GM12875 (cell line): ENCODE measurements at regions not wholly inside any gene's neighbourhood (a gene's known extent, or its start where the extent isn't known, plus 50 kb on each side); places are given as distances from the start of the nearest gene placed in this dataset.

Experiments
- H3K4me3 ChIP-seq: one replicate; pipeline ENCODE4 v1.5.1; 2011; ENCODE audit warnings: low read depth, low read length, control low read depth
- TF ChIP-seq, protein P1 (sequence below): IDR thresholded peaks from 2 replicates; pipeline ENCODE4 v1.5.1; 2011; ENCODE audit warnings: low read depth, mild to moderate bottlenecking, control low read depth, inconsistent platforms, low read length, moderate library complexity, borderline replicate concordance; ENCODE audit not compliant: insufficient read depth

DNA sequence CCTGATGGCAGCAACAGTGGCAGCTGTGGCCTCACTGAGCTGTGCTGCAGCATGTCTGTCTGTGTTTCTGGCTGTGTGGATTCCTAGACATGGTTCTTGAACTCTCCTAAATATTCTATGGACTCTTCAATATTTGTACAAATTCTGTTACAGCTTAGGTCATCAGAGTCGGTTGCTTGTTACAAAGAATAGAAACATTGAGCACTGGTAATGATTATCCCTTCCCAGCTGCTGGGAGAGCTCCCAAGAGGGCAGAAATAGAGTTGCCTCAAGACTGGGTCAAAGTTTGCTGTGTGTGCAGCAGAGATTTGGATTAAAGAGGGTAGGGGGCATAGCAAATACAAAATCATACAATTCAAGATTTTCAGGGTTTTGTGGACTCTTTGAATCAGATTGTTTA is 337.1 kb upstream of the AKR1E2 start:
- TF ChIP-seq, protein P1, sequence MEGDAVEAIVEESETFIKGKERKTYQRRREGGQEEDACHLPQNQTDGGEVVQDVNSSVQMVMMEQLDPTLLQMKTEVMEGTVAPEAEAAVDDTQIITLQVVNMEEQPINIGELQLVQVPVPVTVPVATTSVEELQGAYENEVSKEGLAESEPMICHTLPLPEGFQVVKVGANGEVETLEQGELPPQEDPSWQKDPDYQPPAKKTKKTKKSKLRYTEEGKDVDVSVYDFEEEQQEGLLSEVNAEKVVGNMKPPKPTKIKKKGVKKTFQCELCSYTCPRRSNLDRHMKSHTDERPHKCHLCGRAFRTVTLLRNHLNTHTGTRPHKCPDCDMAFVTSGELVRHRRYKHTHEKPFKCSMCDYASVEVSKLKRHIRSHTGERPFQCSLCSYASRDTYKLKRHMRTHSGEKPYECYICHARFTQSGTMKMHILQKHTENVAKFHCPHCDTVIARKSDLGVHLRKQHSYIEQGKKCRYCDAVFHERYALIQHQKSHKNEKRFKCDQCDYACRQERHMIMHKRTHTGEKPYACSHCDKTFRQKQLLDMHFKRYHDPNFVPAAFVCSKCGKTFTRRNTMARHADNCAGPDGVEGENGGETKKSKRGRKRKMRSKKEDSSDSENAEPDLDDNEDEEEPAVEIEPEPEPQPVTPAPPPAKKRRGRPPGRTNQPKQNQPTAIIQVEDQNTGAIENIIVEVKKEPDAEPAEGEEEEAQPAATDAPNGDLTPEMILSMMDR, result no peak
- H3K4me3 ChIP-seq, result no peak overlapping the region

DNA sequence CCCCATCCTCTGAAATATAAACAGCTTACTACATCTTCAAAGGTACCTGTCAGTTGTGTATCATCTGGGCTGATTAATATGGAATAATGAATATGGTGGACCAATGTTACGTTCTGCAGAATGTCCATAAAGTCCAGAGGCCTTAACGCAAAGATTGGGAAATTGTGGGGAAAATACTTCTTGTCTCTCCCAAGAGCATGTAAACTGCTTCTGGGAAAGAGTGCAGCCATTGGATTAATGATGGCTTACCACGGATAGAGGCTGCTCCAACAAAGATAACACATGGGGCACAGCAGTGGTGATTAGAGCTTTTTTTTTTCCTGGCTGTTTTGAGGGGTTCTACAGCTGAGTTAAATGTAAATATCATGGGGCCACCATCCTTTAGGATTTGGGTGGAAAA is 340.4 kb upstream of the AKR1E2 start:
- TF ChIP-seq, protein P1, result no peak
- no peak overlapping the region for H3K4me3 ChIP-seq

DNA sequence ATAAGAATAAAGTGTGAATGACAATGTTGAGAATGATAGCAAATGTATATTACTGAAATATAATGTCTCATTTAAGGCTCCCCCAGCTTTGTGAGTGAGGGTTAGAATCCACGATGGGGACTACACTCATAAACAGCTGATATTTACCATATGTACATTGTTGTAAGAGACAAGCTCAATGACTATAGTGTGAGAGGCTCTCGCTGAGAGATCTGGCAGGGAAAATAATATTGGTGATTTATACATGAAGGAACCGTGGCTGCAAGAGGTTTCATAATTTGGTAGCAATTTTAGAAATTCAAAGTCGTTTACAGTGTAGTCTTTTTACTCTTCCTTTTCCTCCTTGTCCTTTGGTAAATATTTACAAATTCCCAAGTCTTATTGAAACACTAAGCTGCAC is 342.2 kb upstream of the AKR1E2 start:
- TF ChIP-seq, protein P1, result no peak

DNA sequence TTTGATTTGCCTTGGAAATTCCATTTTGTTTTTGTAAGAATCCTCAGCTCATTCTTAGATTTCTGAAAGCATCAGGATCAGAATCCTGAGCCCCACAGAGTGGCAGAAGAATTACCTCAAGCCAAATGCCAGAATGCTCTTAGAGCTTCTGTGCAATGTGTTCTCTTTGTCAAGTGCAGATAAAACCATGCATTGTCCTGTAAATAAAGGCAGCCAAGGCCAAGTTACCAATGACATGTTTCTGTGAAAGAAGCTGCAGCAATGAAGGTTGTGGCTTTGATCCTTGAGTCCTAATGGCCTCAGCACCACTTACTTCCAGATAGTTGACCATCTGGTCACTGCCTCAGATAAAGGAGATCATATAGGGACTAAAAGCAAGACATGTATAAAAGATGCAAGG is 343.3 kb upstream of the AKR1E2 start:
- TF ChIP-seq, protein P1, result no peak
- no peak overlapping the region for H3K4me3 ChIP-seq

More for the DNA sequence above, 342.2 kb upstream of the AKR1E2 start:
- no peak overlapping the region for H3K4me3 ChIP-seq

DNA sequence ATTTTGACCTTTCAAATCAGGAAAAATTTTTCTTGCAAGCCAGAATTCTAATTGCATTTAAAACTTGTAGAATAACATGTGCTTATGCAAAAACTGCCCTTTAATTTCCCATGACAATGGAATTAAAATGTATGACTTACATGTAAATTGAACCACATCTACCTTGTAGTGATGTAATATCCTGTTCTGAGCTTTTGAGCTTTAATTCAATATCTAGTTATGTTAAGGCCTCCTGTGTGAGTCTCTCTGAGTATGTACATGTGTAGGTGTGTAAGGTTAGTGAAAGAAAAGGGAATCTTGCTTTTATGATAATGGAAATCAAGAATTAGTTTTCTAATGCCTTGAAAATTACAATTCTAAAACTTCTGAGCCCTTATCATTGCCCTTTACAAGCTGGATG is 344.8 kb upstream of the AKR1E2 start:
- TF ChIP-seq, protein P1, result no peak
- H3K4me3 ChIP-seq, result no peak overlapping the region

DNA sequence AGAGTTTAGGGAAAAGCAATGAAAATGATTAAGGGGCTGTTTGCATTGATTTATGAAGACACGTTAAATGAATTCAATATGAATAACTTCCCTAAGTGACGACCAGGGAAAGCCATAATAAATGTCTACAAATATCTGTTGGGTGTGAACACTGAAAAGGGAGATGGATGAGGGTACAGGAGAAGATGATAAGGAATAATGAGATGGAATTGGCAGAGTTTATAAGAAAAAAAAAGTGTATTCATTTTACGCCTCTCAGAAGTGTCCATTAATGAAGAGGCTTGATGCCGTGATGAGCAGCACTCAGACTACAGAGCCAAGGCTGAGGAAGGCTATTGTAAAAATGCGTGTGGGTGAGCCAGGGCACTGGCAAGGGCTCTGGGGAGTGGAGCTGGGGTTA is 346.7 kb upstream of the AKR1E2 start:
- TF ChIP-seq, protein P1, result no peak

DNA sequence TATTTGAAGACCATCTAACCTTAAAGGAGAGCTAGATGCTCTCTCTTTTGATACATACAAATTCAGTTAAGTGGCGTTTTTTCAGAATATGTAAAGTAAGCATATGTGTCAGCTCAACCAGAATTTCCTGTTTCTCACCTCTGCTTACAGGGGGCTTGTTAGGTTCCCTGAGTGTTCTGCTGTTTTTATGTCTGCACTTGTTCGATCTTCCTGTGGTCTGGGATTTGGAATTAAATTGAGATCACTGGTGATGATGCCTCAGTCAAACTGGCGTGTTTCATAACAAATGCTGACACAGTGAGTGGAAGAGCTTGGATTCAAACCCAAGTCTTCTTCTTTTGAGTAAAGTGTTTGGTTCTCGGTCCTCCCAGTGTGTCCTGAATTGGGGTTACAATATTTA is 348.3 kb upstream of the AKR1E2 start:
- TF ChIP-seq, protein P1, result no peak
- H3K4me3 ChIP-seq, result no peak overlapping the region

More for the DNA sequence above, 346.7 kb upstream of the AKR1E2 start:
- H3K4me3 ChIP-seq, result no peak overlapping the region
